Peyer's patch (tissue), 4 donors: ENCODE measurements at regions not wholly inside any gene's neighbourhood (a gene's known extent, or its start where the extent isn't known, plus 50 kb on each side); places are given as distances from the start of the nearest gene placed in this dataset.

Source experiments
- DNase-seq, 3 donors: peaks; one replicate each; pipeline ENCODE4 v3.0.0-alpha.2; 2017 to 2019
- H3K27ac ChIP-seq, 4 donors: fragments of 200-600 bp; sonication (generic); one replicate each; pipeline ENCODE4 v1.5.1; 2016 to 2019
- H3K27me3 ChIP-seq, 2 donors: fragments of 200-600 bp; sonication (generic); one replicate each; pipeline ENCODE4 v1.5.1; 2019
- H3K36me3 ChIP-seq, 3 donors: fragments of 200-600 bp; sonication (generic); one replicate each; pipeline ENCODE4 v1.5.1; 2016 to 2019
- H3K4me1 ChIP-seq, 4 donors: fragments of 200-600 bp; sonication (generic); one replicate each; pipeline ENCODE4 v1.5.1; 2016 to 2019
- H3K4me3 ChIP-seq, 4 donors: fragments of 200-600 bp; sonication (generic); 1 replicate in 3 of 4; 2 replicates in 1 of 4; pipeline ENCODE4 v1.5.1; 2016 to 2019; ENCODE audit warnings: mild to moderate bottlenecking in 1 of 4
- H3K9me3 ChIP-seq, 4 donors: fragments of 200-600 bp; sonication (generic); one replicate each; pipeline ENCODE4 v1.5.1; 2016 to 2019; ENCODE audit warnings: mild to moderate bottlenecking in 1 of 4
- CTCF ChIP-seq, 6 experiments: fragments of 450-650 bp in 4 of 6; fragments of 200-600 bp in 2 of 6; sonication (generic) in 1 of 6; IDR thresholded peaks; one replicate each; pipeline ENCODE4 v1.5.1; 2017 to 2019; ENCODE audit warnings: antibody characterized with exemption in 6 of 6, mild to moderate bottlenecking in 3 of 6, moderate library complexity in 1 of 6
- POLR2A ChIP-seq, 2 donors: fragments of 450-650 bp; IDR thresholded peaks; one replicate each; pipeline ENCODE4 v1.5.1; 2017; ENCODE audit warnings: antibody characterized with exemption in 2 of 2, mild to moderate bottlenecking in 2 of 2, moderate library complexity in 2 of 2

DNA sequence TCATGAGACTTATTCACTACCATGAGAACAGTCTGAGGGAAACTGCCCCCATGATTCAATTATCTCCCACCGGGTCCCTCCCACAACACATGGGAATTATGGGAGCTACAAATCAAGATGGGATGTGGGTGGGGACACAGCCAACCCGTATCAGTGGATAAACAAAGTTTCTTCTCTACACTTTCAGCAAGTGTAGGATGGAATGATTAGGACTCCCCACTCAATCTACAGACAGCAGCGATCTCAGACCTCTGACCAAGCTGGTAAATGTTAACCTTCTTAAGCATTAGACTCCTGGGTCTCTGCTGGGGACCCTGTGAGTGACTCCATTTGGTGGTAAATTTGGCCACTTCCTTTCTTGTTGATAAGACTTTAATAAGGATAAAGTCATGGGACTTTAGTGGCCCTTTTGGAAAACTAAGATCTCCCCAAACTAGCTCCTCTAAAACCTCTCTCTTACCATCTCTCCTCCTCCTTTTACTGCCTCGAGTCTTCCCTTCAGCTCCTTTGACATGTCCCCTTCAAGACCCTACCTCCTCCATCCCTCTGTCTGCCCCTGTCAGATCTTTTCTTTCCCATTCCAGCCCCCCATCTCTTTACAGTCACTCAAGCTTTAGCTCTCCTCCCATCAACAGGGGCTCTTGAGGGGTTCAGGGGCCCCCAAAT lies 71.9 kb downstream of the MYL12B start:
- no peak for TF ChIP-seq POLR2A (IDR thresholded peaks at IDR 0.05)
- no peak for TF ChIP-seq CTCF (IDR thresholded peaks at IDR 0.05)
- Histone ChIP-seq H3K27ac (no peak overlapping the region), H3K4me3 (no peak overlapping the region), H3K27me3 (no peaks in the 10 kb centered on the region), H3K36me3 (no peaks in the 10 kb centered on the region), H3K9me3 (no peaks in the 10 kb centered on the region), H3K4me1 (no peaks in the 10 kb centered on the region)
- no peak for DNase-seq

DNA sequence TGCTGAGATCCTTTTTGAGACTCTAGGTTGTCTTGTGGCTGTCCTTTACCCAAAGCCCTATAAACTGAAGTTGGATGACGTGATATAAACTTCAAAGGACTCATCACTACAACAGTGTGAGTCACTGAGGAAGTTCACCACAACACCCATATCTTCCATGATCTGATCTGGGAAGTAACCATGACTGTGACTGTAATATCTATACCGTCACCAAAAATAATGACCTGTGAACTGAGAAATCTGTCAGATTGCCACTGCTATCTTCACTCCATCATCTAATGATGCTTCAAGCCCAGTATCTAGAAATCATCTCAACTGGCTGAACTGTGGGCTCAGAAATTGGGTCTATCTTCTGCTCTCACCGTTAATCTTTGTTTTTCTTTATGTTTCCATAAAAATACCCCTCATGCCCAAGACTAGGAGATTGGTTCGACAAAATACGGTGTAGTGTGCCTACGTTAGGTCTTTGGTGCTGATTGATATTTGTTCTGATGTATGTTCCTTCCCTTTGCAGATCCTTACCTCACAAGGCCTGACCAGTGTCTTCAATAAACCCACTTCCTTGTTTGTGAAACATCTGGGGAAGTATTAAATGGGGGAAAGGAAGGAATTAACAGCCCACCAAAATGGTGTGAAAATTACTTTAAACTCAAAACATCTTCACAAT lies 78.2 kb downstream of the MYL12B start:
- Histone ChIP-seq H3K4me3 (no peak overlapping the region), H3K9me3 (no peaks in the 10 kb centered on the region), H3K4me1 (no peaks in the 10 kb centered on the region), H3K36me3 (no peaks in the 10 kb centered on the region), H3K27ac (no peak overlapping the region), H3K27me3 (no peaks in the 10 kb centered on the region)
- DNase-seq = no peak
- TF ChIP-seq POLR2A (IDR thresholded peaks at IDR 0.05) = no peak
- TF ChIP-seq CTCF (IDR thresholded peaks at IDR 0.05) = no peak

DNA sequence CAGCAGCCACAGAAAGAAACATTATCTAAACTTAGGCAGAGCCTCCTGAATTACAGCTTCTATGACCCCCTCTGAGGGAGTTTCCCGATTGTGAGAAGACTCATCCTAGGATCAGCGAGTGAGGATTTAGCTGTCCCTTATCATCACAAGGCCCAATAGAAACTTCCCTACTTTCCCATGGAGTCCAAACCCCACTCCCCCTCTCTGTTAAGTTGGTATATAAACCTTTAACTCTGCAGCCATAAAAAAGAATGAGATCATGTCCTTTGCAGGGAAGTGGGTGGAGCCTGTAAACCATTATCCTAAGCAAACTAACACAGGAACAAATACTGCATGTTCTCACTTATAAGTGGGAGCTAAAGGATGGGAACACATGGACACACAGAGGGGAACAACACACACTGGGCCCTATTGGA lies 78.8 kb downstream of the MYL12B start:
- Histone ChIP-seq H3K4me1 (no peaks in the 10 kb centered on the region), H3K27me3 (no peaks in the 10 kb centered on the region), H3K4me3 (no peak overlapping the region), H3K9me3 (no peaks in the 10 kb centered on the region), H3K27ac (no peak overlapping the region), H3K36me3 (no peaks in the 10 kb centered on the region)
- TF ChIP-seq POLR2A (IDR thresholded peaks at IDR 0.05) = no peak
- no peak for TF ChIP-seq CTCF (IDR thresholded peaks at IDR 0.05)
- DNase-seq = no peak

DNA sequence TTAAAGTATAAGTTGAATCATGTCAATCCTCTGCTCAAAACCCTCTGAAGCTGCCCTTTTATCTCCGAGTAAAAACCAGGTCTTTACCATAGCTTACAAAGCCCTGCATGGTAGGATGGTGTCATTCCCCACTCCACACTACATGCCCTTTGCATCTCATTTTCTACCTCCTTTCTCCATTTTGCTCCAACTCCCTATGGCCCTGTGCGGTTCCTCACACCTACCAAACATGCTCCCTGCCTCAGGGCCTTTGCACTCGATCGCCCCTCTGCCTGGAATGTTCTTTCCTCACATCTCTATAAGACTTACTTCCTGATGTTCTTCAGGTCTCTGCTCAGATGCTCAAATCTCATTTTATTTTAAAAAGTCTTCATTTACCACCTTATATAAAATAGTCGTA lies 80.7 kb downstream of the MYL12B start:
- no peaks in the 10 kb centered on the region for H3K9me3 ChIP-seq
- H3K4me1 ChIP-seq = peaks cover 0 to 6% (median 0%) of the 10 kb centered on the region in 4 donors
- DNase-seq = no peak
- no peaks in the 10 kb centered on the region for H3K36me3 ChIP-seq
- H3K27ac ChIP-seq = no peak overlapping the region
- TF ChIP-seq CTCF (IDR thresholded peaks at IDR 0.05) (no peak), POLR2A (IDR thresholded peaks at IDR 0.05) (no peak)
- H3K4me3 ChIP-seq = no peak overlapping the region
- no peaks in the 10 kb centered on the region for H3K27me3 ChIP-seq

DNA sequence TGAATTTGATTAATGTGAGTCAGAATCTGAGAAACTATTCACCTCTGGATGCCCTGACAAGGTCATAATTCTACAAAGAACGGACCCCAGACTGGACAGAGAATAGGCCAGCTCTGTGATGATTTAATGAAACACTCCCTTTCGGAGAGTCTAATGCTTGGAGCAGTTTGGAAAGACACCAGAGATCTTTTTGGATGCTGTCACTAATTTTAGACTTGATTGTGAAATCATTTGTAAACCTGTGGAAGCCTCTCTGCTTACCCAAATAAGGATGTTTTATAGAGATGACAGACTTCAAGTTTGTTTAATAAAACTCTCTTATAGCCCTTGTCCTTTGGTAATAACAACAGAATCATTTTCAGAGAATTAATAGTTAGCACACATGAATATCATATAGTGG lies 83.5 kb downstream of the MYL12B start:
- Histone ChIP-seq H3K9me3 (no peaks in the 10 kb centered on the region), H3K27me3 (no peaks in the 10 kb centered on the region), H3K4me3 (no peak overlapping the region), H3K27ac (peak overlapping the region in 1 of 4 donors; percentile 19), H3K36me3 (no peaks in the 10 kb centered on the region), H3K4me1 (peaks cover 0 to 6% (median 0%) of the 10 kb centered on the region in 4 donors)
- DNase-seq = no peak
- TF ChIP-seq CTCF (IDR thresholded peaks at IDR 0.05) (no peak), POLR2A (IDR thresholded peaks at IDR 0.05) (no peak)
